Liver (tissue), 8 donors: ENCODE measurements at regions not wholly inside any gene's neighbourhood (a gene's known extent, or its start where the extent isn't known, plus 50 kb on each side); places are given as distances from the start of the nearest gene placed in this dataset.
A peak's percentile ranks its signal among the peaks of the same experiment; 100 is the strongest.

ENCODE experiments used
- DNase-seq: peaks from one replicate; pipeline ENCODE4 v3.0.0-alpha.2; 2017; ENCODE audit warnings: low spot score
- H3K27ac ChIP-seq, 2 donors: one replicate each; pipeline ENCODE4 v1.7.0; 2013; ENCODE audit warnings: inconsistent platforms in 2 of 2, low read length in 2 of 2, control low read depth in 1 of 2, low read depth in 1 of 2, mild to moderate bottlenecking in 1 of 2
- H3K27me3 ChIP-seq, 4 donors: one replicate each; pipeline versions ENCODE4 v1.6.1 to v1.7.0; 2013; ENCODE audit warnings: low read length in 3 of 4, inconsistent platforms in 1 of 4, mild to moderate bottlenecking in 1 of 4, moderate library complexity in 1 of 4; ENCODE audit not compliant: control insufficient read depth in 4 of 4, insufficient read depth in 4 of 4
- H3K36me3 ChIP-seq, 4 donors: one replicate each; pipeline versions ENCODE4 v1.6.1 to v1.7.0; 2013; ENCODE audit warnings: low read length in 3 of 4, mild to moderate bottlenecking in 3 of 4, low read depth in 1 of 4, moderate library complexity in 1 of 4; ENCODE audit not compliant: control insufficient read depth in 4 of 4, insufficient read depth in 3 of 4
- H3K4me1 ChIP-seq, 4 donors: one replicate each; pipeline versions ENCODE4 v1.6.1 to v1.7.0; 2013; ENCODE audit warnings: low read length in 3 of 4, mild to moderate bottlenecking in 3 of 4, moderate library complexity in 1 of 4; ENCODE audit not compliant: control insufficient read depth in 4 of 4, insufficient read depth in 4 of 4
- H3K4me3 ChIP-seq, 3 donors: one replicate each; pipeline versions ENCODE4 v1.6.1 to v1.7.0; 2013; ENCODE audit warnings: low read length in 3 of 3, control low read depth in 1 of 3, low read depth in 1 of 3, mild to moderate bottlenecking in 1 of 3
- H3K9ac ChIP-seq, 2 donors: one replicate each; pipeline ENCODE4 v1.7.0; 2013; ENCODE audit warnings: low read length in 2 of 2, mild to moderate bottlenecking in 2 of 2, moderate library complexity in 2 of 2, control low read depth in 1 of 2, low read depth in 1 of 2
- H3K9me3 ChIP-seq, 4 donors: one replicate each; pipeline versions ENCODE4 v1.6.1 to v1.7.0; 2013; ENCODE audit warnings: low read length in 3 of 4; ENCODE audit not compliant: control insufficient read depth in 4 of 4
- ATF3 ChIP-seq: IDR thresholded peaks from 2 replicates; pipeline ENCODE4 v1.6.1; 2016; ENCODE audit warnings: antibody characterized with exemption
- CTCF ChIP-seq: fragments of 150-350 bp; IDR thresholded peaks from 2 replicates; pipeline ENCODE4 v1.5.1; 2017; ENCODE audit warnings: improper control_type of control experiment, low read depth, low read length; ENCODE audit not compliant: missing input control
- EGR1 ChIP-seq, 2 donors: IDR thresholded peaks; 2 replicates each; pipeline ENCODE4 v1.6.1; 2016 to 2018; ENCODE audit warnings: antibody characterized with exemption in 2 of 2, low read depth in 2 of 2
- FOXA1 ChIP-seq: IDR thresholded peaks from 2 replicates; pipeline ENCODE4 v1.6.1; 2016; ENCODE audit warnings: antibody characterized with exemption
- FOXA2 ChIP-seq: IDR thresholded peaks from 2 replicates; pipeline ENCODE4 v1.6.1; 2016; ENCODE audit warnings: antibody characterized with exemption
- GABPA ChIP-seq, 2 donors: IDR thresholded peaks in 1 of 2; conservative IDR thresholded peaks in 1 of 2; 2 replicates each; pipeline ENCODE4 v1.6.1; 2016; ENCODE audit warnings: antibody characterized with exemption in 2 of 2, mild to moderate bottlenecking in 1 of 2, moderate library complexity in 1 of 2
- HNF4A ChIP-seq, 2 donors: conservative IDR thresholded peaks; 2 replicates each; pipeline ENCODE4 v1.6.1; 2016; ENCODE audit warnings: antibody characterized with exemption in 2 of 2, mild to moderate bottlenecking in 2 of 2
- HNF4G ChIP-seq: IDR thresholded peaks from 2 replicates; pipeline ENCODE4 v1.6.1; 2016; ENCODE audit warnings: antibody characterized with exemption
- MAX ChIP-seq: IDR thresholded peaks from 2 replicates; pipeline ENCODE4 v1.6.1; 2016; ENCODE audit warnings: antibody characterized with exemption
- NR2F2 ChIP-seq: IDR thresholded peaks from 2 replicates; pipeline ENCODE4 v1.6.1; 2016; ENCODE audit warnings: antibody characterized with exemption
- TAF1 ChIP-seq: conservative IDR thresholded peaks from 2 replicates; pipeline ENCODE4 v1.6.1; 2016; ENCODE audit warnings: antibody characterized with exemption, mild to moderate bottlenecking
- YY1 ChIP-seq: IDR thresholded peaks from 2 replicates; pipeline ENCODE4 v1.6.1; 2016; ENCODE audit warnings: antibody characterized with exemption, mild to moderate bottlenecking
- WGBS: extraction: QIAGEN DNeasy Blood & Tissue Kit; methylation state at CpG from one replicate; pipeline ENCODE4 v1.1.7; 2013; 5-methylcytosine and 5-hydroxymethylcytosine counted together
- donor health status: healthy.
- donor health status: healthy.
- donor health status: healthy.
- donor health status: healthy.
- donor health status: healthy.

- 87% methylated on average over 5 of the region's 5 CpGs for WGBS
- peaks cover 1 to 7% (median 4%) of the 10 kb centered on the region in 4 donors for H3K4me1 ChIP-seq
- H3K9ac ChIP-seq: no peak overlapping the region
- TF ChIP-seq FOXA1 (no peak), HNF4A (conservative IDR thresholded peaks at IDR 0.05) (no peak), HNF4G (no peak)
- no peak for DNase-seq
- no peaks in the 10 kb centered on the region for H3K27me3 ChIP-seq
- no peak overlapping the region for H3K27ac ChIP-seq
- no peak overlapping the region for H3K4me3 ChIP-seq
- no peaks in the 10 kb centered on the region for H3K36me3 ChIP-seq
- peaks cover 0 to 2% (median 0%) of the 10 kb centered on the region in 4 donors for H3K9me3 ChIP-seq
Measured at GRCh38 chr5:143671021-143671420, 140.9 kb upstream of the HMHB1 start.

GRCh38 chr5:143665866-143666265, 146.1 kb upstream of the HMHB1 start:
- Histone ChIP-seq H3K9ac (no peak overlapping the region), H3K9me3 (peaks cover 0 to 2% (median 0%) of the 10 kb centered on the region in 4 donors), H3K4me1 (no peaks in the 10 kb centered on the region), H3K27ac (no peak overlapping the region), H3K36me3 (no peaks in the 10 kb centered on the region), H3K27me3 (no peaks in the 10 kb centered on the region), H3K4me3 (no peak overlapping the region)
- 70% methylated on average over 4 of the region's 4 CpGs for WGBS
- no peak for TF ChIP-seq ATF3
- no peak for TF ChIP-seq FOXA1
- no peak for TF ChIP-seq MAX
- DNase-seq: no peak

- H3K36me3 ChIP-seq: no peaks in the 10 kb centered on the region
- H3K4me1 ChIP-seq: no peaks in the 10 kb centered on the region
- no peak overlapping the region for H3K9ac ChIP-seq
- H3K9me3 ChIP-seq: no peaks in the 10 kb centered on the region
- no peak for DNase-seq
- TF ChIP-seq HNF4A (conservative IDR thresholded peaks at IDR 0.05) (no peak), HNF4G (no peak), GABPA (IDR thresholded peaks at IDR 0.05 in 1 of 2, conservative IDR thresholded peaks at IDR 0.05 in 1 of 2) (no peak), YY1 (no peak), CTCF (no peak), MAX (no peak), NR2F2 (no peak), EGR1 (IDR thresholded peaks at IDR 0.05; ENCODE audit: low read depth in 2 of 2) (no peak), ATF3 (no peak), FOXA2 (no peak)
- H3K27ac ChIP-seq: no peak overlapping the region
- 93% methylated on average over 2 of the region's 2 CpGs for WGBS
- no peak overlapping the region for H3K4me3 ChIP-seq
- no peaks in the 10 kb centered on the region for H3K27me3 ChIP-seq
Measured at GRCh38 chr5:143664623-143665022, 147.3 kb upstream of the HMHB1 start.

GRCh38 chr5:143663872-143664271, 148.1 kb upstream of the HMHB1 start:
- DNase-seq: no peak
- Histone ChIP-seq H3K27ac (no peak overlapping the region), H3K27me3 (no peaks in the 10 kb centered on the region), H3K4me3 (no peak overlapping the region), H3K36me3 (no peaks in the 10 kb centered on the region), H3K4me1 (no peaks in the 10 kb centered on the region), H3K9me3 (no peaks in the 10 kb centered on the region), H3K9ac (no peak overlapping the region)
- TF ChIP-seq TAF1: no peak
- TF ChIP-seq GABPA (IDR thresholded peaks at IDR 0.05 in 1 of 2, conservative IDR thresholded peaks at IDR 0.05 in 1 of 2): no peak
- no peak for TF ChIP-seq ATF3
- TF ChIP-seq FOXA1: no peak
- TF ChIP-seq HNF4A (conservative IDR thresholded peaks at IDR 0.05): peak in 1 of 2 donors; percentile 13
- TF ChIP-seq NR2F2: no peak
- WGBS: 71% methylated on average over 2 of the region's 2 CpGs
